GM12801 (cell line): ENCODE measurements at regions not wholly inside any gene's neighbourhood (a gene's known extent, or its start where the extent isn't known, plus 50 kb on each side); places are given as distances from the start of the nearest gene placed in this dataset.

ENCODE experiments used
- CTCF ChIP-seq: IDR thresholded peaks from one replicate; pipeline ENCODE4 v1.5.1; 2011; ENCODE audit warnings: control low read depth; ENCODE audit not compliant: insufficient read length; ENCODE audit errors: extremely low read depth

DNA sequence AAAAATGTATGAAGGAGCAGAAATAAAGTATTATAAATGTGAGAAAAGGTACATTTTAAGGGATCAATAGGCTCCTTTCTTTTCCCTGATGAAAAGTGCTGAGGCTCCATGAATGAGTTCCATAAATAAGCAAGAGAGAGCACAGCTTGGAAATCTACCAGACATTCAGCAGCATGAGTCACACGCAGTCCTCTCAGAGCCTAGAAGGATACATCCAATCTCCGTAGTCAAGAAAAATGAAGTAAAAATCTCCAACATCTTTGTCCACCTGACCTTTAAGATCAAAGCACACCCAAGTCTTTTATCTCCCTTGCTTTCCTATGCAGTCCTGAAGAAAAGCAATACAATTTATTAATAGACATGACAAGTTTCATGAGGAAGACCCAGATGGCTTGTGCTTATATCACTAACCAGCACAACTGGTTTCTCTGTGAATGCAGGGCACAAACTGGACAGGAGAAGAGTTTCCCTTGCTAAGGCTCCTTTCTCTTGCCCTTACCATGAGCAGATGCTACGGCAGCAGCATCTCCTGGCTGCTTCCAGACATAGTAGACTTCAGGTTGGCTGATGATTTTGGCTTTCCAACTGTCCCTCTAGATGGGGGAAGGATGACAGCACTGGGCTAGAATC, 730.8 kb downstream of the EFNB2 start:
- TF ChIP-seq CTCF: no peak

GRCh38 chr13:105799155-105799554, 736.3 kb downstream of the EFNB2 start:
- no peak for TF ChIP-seq CTCF

GRCh38 chr13:105798541-105798940, 736.9 kb downstream of the EFNB2 start:
- no peak for TF ChIP-seq CTCF

DNA sequence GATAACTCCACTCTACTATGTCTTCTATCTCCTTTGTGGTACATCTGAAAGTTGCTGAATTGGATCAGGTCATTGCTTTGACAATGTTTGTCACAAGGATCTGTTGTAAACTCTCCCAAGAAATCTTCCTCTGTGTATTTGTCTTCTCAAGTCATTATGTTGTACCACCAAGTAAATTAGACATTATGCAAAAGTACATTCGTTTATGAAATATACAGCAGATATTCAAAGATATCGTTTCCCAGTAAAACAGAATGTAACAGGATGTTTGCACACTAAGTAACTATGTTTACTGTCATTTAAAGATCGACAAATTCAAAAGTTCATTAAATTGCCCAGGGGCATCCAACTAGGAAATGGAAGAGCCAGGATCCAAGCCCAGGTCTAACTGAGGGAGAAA, 739.4 kb downstream of the EFNB2 start:
- TF ChIP-seq CTCF: no peak

GRCh38 chr13:105790923-105791322, 744.5 kb downstream of the EFNB2 start:
- TF ChIP-seq CTCF: no peak

DNA sequence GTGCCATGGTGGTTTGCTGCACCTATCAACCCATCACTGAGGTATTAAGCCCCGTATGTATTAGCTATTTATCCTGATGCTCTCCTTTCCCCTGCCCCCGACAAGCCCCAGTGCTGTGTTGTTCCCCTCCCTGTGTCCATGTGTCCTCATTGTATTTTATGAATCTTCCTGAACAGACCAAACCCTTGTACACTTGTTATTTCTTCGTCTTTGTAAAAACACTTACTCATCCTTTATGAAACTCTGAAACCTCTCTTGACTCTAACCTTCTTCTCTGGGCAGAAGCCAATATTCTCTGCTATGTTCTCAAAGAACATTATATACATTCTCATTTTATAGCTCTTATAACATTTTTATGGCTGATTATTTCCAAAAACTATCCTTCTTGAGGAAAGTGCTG, 746.9 kb downstream of the EFNB2 start:
- TF ChIP-seq CTCF: no peak

GRCh38 chr13:105787632-105788031, 747.8 kb downstream of the EFNB2 start:
- TF ChIP-seq CTCF: no peak
